ENCODE measurements at regions not wholly inside any gene's neighbourhood (a gene's known extent, or its start where the extent isn't known, plus 50 kb on each side); places are given as distances from the start of the nearest gene placed in this dataset.

DNA sequence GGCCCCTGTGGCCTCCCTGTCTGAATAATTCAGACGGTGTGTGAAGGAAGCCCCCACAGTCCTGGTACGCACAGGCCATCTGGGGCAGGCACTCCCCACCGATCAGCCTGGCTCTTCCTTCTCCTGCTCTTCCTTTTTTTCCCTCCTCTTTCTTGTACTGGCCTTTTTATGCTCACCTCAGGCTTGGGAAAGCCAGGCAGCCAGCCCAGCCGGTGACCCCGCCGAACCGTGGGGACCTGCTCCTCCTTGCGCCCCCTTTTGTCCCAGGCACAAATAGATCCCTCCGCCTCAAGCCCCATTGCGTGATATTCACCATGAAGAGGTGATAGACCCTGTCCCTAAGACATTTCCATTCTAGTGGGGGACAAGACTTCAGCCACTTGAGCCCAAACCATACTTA lies 80.2 kb upstream of the BRD7 start:
- TF ChIP-seq, protein P1, sequence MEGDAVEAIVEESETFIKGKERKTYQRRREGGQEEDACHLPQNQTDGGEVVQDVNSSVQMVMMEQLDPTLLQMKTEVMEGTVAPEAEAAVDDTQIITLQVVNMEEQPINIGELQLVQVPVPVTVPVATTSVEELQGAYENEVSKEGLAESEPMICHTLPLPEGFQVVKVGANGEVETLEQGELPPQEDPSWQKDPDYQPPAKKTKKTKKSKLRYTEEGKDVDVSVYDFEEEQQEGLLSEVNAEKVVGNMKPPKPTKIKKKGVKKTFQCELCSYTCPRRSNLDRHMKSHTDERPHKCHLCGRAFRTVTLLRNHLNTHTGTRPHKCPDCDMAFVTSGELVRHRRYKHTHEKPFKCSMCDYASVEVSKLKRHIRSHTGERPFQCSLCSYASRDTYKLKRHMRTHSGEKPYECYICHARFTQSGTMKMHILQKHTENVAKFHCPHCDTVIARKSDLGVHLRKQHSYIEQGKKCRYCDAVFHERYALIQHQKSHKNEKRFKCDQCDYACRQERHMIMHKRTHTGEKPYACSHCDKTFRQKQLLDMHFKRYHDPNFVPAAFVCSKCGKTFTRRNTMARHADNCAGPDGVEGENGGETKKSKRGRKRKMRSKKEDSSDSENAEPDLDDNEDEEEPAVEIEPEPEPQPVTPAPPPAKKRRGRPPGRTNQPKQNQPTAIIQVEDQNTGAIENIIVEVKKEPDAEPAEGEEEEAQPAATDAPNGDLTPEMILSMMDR (conservative IDR thresholded peaks at IDR 0.05 in 1 of 2, IDR thresholded peaks at IDR 0.05 in 1 of 2; ENCODE audit: low read depth in 1 of 2, low read length in 2 of 2), result no peak
- no peak for TF ChIP-seq EZH2 (IDR thresholded peaks at IDR 0.05; ENCODE audit: low read length, missing control alignments)
